GM18907 (cell line): ENCODE measurements at regions not wholly inside any gene's neighbourhood (a gene's known extent, or its start where the extent isn't known, plus 50 kb on each side); places are given as distances from the start of the nearest gene placed in this dataset.
A peak's percentile ranks its signal among the peaks of the same experiment; 100 is the strongest.
"Not testable (repeated sequence)": the region's sequence is repeated elsewhere in the genome, so short reads cannot be mapped to it uniquely, and the experiment has no call there.

ENCODE experiments used
- ATAC-seq: cut with Tn5 transposase; IDR thresholded peaks from one replicate; pipeline ENCODE4 v1.9.1; 2021; ENCODE audit warnings: mild to moderate bottlenecking, moderate library complexity; ENCODE audit not compliant: unreplicated experiment

GRCh38 chr15:22519213-22519612, 60.5 kb downstream of the GOLGA6L22 start:
- ATAC-seq = not testable (repeated sequence)

DNA sequence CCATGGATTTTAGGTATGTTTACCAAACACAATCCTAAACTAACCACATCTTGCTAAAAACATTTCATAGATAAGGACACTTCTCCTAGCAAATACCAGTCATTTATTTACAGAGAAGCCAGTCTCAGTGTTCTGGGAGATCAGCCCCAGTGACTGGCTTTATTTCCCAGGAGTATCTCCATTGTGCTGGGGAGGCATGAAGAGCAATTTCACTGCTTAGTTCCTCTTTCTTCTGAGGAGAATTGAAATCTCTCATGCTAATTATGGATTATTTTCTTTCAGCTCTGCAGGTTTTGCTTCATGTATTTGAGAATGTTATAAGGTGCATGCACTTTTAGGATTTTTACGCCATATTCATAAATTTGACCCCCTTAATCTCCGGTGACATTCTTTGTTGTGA, 67.8 kb downstream of the GOLGA6L22 start:
- ATAC-seq = not testable (repeated sequence)

- peak; percentile 63 for ATAC-seq
These were observed 68.3 kb downstream of the GOLGA6L22 start for GRCh38 chr15:22527016-22527415.

DNA sequence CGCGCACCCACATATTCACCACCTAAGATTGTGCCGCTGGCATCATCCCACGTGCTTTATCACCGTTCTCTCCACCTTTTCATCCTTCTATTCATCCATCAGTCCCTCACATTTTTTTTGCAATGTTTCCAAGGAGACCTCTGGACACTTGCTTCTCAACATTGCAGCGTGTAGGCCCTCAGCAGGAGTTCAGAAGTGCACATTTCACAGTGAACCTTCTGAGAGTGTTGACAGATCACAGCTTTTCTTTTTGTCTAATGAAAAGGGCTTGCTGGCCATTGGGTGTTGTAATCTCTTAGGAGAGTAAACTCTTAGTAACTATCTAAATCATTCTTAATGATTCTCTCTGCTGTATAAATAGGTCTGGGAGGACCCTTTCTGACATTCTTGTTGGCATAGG, 70.5 kb downstream of the GOLGA6L22 start:
- ATAC-seq = not testable (repeated sequence)

- not testable (repeated sequence) for ATAC-seq
These were observed 101.0 kb downstream of the GOLGA6L22 start for GRCh38 chr15:22559701-22560100.

DNA sequence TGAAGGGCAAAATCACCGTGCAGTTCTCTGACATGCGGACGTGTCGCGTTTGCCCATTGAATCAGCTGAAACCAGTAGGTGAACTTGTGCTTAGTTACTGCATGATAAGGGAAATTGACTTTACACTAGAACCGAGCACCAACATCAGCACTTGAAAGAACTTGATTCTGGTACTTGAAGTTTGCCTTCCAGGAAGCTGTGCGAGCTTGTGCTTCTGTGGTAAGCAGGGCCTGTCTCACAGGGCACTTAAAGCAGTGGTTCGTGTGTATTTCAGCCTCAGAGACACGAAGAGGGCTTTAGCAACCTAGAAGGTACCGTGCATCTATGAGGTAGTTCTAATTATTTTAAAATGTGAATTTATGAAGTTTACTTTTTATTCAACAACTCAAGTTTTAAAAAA, 103.0 kb downstream of the GOLGA6L22 start:
- ATAC-seq = not testable (repeated sequence)

DNA sequence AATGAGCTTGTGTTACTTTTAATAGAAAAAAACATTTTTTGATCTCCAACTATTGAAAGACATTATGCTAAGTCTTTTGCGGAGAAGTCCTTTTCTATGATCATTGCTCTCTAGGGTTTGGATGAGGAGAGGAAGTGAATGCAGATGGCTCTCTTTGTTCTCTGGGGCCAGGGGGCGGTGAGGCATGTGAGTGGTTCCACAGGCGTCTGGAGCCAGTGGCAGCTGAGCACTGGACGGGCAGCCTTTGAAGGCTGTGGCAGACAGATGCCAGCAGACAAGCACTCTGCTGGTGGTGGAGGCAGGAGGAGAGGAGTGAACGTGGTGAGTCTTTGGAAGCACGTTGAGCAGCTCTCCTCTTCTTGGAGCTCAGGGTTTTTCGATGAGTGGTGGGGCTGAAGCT, 107.8 kb downstream of the GOLGA6L22 start:
- not testable (repeated sequence) for ATAC-seq

DNA sequence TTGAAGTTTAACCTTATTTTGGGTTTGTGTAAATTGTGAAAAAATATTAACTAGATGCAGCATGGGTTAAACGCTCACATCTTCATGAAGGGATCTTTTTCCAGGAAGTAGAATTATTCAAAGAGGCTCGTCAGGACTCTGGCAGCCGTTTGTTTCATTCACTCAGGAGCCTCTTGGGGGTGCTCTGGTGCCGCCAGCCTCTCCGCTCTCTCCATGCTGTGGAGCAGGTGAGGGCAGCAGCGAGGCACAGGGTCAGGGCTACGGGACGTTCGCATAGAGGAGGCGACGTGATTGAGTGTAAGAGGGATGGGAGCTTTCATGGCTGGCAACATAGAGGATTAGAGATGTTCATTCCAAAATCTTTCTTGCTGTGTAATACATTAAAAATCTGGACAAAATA, 110.8 kb downstream of the GOLGA6L22 start:
- ATAC-seq = not testable (repeated sequence)

GRCh38 chr15:22572152-22572735, 113.5 kb downstream of the GOLGA6L22 start:
- ATAC-seq = not testable (repeated sequence)

GRCh38 chr15:22572792-22573191, 114.1 kb downstream of the GOLGA6L22 start:
- not testable (repeated sequence) for ATAC-seq

- not testable (repeated sequence) for ATAC-seq
These were observed 119.1 kb downstream of the GOLGA6L22 start for GRCh38 chr15:22577828-22578227.

DNA sequence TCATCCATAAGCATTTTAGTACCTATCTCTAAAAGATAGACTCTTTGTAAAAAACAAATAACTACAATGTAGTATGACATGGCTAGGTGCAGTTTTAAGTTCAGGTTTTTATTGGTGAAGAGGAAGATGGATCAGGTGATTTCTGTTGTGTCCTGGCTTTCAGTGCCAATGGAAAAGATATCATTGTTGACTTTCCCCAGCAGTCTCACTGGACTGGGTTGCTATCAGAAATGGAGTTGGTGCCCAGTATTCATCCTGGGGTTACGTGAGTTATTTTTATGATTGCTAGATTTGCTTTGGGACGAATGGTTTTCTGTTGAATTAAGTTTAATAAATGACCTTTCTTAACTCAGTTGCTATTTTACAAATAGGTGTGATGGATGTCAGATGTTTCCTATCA, 120.5 kb downstream of the GOLGA6L22 start:
- not testable (repeated sequence) for ATAC-seq

DNA sequence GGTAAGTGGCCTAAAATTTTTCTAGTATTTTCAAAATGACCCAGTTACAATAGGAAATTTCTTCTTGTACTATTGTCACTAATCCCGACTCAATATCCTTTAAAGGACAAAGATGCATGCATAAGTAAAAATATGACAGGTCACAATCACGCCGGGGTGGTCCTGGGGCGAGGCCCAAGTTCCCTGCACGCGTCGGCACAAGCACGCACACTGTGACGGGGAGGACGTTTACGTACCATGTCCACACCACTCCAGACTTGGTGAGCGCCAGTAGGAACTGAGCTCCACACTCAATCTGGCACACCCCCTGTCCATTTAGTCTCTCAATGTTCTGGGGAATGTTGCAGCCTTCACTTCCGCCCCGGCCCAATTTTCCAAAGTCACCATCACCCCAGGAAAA, 128.7 kb downstream of the GOLGA6L22 start:
- ATAC-seq = not testable (repeated sequence)

- not testable (repeated sequence) for ATAC-seq
These were observed 139.8 kb downstream of the GOLGA6L22 start for GRCh38 chr15:22598552-22598951.

DNA sequence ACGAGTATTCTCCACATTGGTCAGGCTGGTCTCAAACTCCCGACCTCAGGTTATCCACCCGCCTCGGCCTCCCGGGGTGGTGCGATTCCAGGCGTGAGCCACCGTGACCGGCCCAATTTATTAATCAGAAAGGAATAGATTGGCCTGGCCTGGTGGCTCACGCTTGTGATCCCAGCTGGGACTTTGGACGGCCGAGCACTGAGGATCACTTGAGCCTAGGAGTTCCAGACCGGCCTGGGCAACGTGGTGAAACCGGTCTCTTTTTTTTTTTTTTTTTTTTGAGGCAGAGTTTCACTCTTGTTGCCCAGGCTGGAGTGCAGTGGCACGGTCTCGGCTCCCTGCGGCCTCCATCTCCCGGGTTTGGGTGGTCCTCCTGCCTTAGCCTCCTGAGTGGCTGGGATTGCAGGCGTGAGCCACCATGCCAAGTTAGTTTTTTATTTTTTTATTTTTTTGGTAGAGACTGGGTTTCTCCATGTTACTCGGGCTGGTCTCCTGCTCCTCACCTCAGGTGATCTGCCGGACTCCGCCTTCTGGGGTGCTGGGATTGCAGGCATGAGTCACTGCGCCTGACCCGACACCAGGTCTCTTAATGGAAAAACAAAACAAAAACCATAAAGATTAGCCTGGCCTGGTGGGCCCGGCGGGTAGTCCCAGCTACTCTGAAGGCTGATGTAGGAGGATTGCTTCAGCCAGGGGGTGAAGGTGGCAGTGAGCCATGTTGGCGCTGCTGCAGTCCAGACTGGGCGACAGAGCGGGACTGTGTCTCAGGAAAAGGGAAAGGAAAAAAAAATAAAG, 141.0 kb downstream of the GOLGA6L22 start:
- not testable (repeated sequence) for ATAC-seq

GRCh38 chr15:22616976-22617375, 158.3 kb downstream of the GOLGA6L22 start:
- ATAC-seq = not testable (repeated sequence)

DNA sequence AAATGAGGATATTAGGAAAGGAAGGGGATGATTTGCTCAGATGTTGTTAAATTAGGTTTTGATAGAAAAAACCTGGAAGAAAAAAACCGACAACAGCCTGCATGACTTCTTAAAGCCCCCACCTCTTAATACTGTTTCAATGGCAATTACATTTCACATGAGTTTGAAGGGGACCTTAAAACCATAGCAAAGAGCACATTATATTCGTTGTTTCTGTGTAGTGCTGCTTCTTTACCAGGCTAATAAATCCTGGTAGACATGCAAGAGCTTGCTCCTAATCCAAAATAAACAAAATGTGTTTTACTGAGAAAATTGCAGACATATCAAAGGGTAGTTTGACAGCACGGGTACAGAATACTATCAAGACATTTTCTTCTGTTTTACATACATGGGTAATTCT, 154.7 kb upstream of the NIPA1 start:
- not testable (repeated sequence) for ATAC-seq

- ATAC-seq = not testable (repeated sequence)
These were observed 146.5 kb upstream of the NIPA1 start for GRCh38 chr15:22639983-22640382.

DNA sequence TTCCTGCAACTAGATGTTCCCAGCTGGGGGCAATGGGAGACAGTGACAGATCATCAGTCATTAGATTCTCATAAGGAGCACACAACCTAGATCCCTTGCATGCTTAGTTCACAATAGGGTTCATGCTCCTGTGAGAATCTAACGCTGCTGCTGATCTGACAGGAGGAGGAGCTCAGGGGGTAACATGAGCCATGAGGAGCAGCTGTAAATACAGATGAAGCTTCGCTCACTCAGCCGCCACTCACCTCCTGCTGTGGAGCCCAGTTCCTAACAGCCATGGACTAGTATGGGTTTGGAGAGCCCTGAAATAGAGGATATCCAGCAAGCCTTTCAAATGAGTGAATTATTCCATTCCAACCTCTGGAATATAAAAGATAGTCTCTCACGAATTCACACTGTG, 137.0 kb upstream of the NIPA1 start:
- ATAC-seq = not testable (repeated sequence)

DNA sequence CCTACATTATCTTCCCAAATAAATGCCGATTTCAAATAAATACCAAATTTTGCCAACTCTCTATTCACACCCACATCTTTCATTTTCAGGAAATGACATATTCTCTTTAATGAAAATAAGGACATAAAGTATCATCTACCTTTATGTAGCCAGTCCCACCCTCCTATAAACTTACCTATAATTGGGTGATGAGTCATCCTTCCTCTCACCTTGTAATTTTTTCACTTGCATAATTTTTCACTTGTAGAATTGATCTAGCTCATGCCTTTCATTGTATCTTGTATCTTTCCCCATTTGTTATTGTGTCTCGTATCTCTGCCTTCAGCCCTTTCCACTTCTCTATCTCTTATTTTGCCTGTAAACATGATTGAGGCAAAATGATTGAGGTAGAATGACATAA, 135.3 kb upstream of the NIPA1 start:
- not testable (repeated sequence) for ATAC-seq

DNA sequence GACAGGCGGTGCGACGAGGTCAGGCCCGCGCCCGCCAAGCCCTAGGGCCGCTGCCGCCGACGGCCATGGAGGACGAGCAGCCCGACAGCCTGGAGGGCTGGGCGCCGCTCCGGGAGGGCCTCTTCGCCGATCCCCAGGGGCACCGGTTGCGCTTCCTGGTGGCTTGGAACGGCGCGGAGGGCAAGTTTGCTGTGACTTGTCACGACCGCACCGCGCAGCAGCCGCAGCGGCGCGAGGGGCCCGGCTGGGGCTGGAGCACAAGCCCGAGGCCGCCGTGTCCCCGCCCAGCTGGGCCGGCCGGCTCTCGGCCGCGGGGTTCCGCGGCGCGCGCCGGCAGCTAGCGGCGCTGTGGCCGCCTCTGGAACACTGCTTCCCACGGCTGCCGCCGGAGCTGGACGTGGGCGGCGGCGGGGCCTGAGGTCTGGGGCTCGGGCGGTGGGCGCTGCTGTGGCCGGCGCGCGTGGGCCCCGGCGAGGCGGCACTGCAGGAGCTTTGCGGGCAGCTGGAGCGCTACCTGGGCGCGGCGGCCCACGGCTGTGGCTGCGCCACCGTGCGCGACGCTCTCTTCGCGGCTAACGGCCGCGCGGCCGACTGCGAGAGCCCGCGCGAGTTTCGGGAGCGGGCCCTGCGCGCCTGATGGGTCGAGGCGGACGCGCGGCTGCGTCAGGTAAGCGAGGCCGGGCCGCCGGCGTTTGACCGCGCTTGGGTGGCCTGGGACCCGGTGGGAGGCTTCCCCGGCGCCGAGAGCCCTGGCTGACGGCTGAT, 122.0 kb upstream of the NIPA1 start:
- ATAC-seq = peak; percentile 85
